IMR-90 (cell line): ENCODE measurements at regions not wholly inside any gene's neighbourhood (a gene's known extent, or its start where the extent isn't known, plus 50 kb on each side); places are given as distances from the start of the nearest gene placed in this dataset.

Source experiments
- ATAC-seq: fragments of 200-7000 bp; cut with Tn5 transposase; 2 replicates; pipeline ENCODE4 v1.9.1; 2020; ENCODE audit warnings: low read depth, mild to moderate bottlenecking, moderate library complexity
- BruUV-seq: library from RNA; stranded (reverse); fragments of 400-500 nt; replicated peaks from 2 replicates; lab custom pipeline; 2021; lab: Mats Ljungman, UMichigan
- CTCF ChIA-PET: fragments of 300-600 bp; formaldehyde crosslinking; extraction: SDS; loops from one replicate; lab custom pipeline; 2021; ENCODE audit warnings: antibody characterized with exemption; lab: Yijun Ruan, JAX
- POLR2A ChIA-PET: fragments of 300-600 bp; sonication (Branson Sonifier 250); formaldehyde crosslinking; loops from one replicate; lab custom pipeline; 2022; ENCODE audit warnings: antibody characterized with exemption; ENCODE audit not compliant: unreplicated experiment; lab: Charles Lee
- DNase-seq: peaks from one replicate; pipeline ENCODE4 v3.0.0; 2013
- H2AFZ ChIP-seq: replicated peaks from 2 replicates; pipeline ENCODE3; 2013; ENCODE audit warnings: low read length, mild to moderate bottlenecking; ENCODE audit not compliant: poor library complexity
- H2AK5ac ChIP-seq: 2 replicates; pipeline ENCODE4 v1.6.1; 2013; ENCODE audit warnings: low read depth, low read length, inconsistent platforms
- H2AK9ac ChIP-seq: replicated peaks from 2 replicates; pipeline ENCODE3; 2013; ENCODE audit warnings: mild to moderate bottlenecking, low read depth, low read length, moderate library complexity; ENCODE audit not compliant: poor library complexity
- H2BK120ac ChIP-seq: 2 replicates; pipeline ENCODE4 v1.6.1; 2013; ENCODE audit warnings: low read depth, low read length, inconsistent platforms
- H2BK15ac ChIP-seq: 3 replicates; pipeline ENCODE4 v1.6.1; 2013; ENCODE audit warnings: low read depth, low read length, inconsistent platforms
- H2BK20ac ChIP-seq: 2 replicates; pipeline ENCODE4 v1.6.1; 2013; ENCODE audit warnings: low read depth, mild to moderate bottlenecking, inconsistent platforms, low read length, moderate library complexity
- H2BK5ac ChIP-seq: 2 replicates; pipeline ENCODE4 v1.6.1; 2013; ENCODE audit warnings: mild to moderate bottlenecking, low read depth, low read length, inconsistent platforms; ENCODE audit not compliant: poor library complexity, severe bottlenecking
- H3K14ac ChIP-seq: replicated peaks from 2 replicates; pipeline ENCODE4 v1.6.1; 2013; ENCODE audit warnings: low read depth, low read length, inconsistent platforms
- H3K18ac ChIP-seq: 2 replicates; pipeline ENCODE4 v1.6.1; 2013; ENCODE audit warnings: low read depth, low read length, control low read depth
- H3K23ac ChIP-seq: 2 replicates; pipeline ENCODE4 v1.6.1; 2013; ENCODE audit warnings: low read depth, low read length, inconsistent platforms
- H3K27ac ChIP-seq: 2 replicates; pipeline ENCODE4 v1.5.1; 2013; ENCODE audit warnings: mild to moderate bottlenecking, control low read depth, low read length; ENCODE audit not compliant: insufficient read depth
- H3K27me3 ChIP-seq: 2 replicates; pipeline ENCODE4 v1.6.1; 2013; ENCODE audit warnings: low read length; ENCODE audit not compliant: control insufficient read depth, insufficient read depth
- H3K36me3 ChIP-seq: 2 replicates; pipeline ENCODE4 v1.6.1; 2013; ENCODE audit warnings: low read length, mixed read lengths; ENCODE audit not compliant: control insufficient read depth, insufficient read depth
- H3K4ac ChIP-seq: 2 replicates; pipeline ENCODE4 v1.6.1; 2013; ENCODE audit warnings: low read depth, low read length, inconsistent platforms
- H3K4me1 ChIP-seq: 2 replicates; pipeline ENCODE4 v1.6.1; 2013; ENCODE audit warnings: low read length, mixed read lengths; ENCODE audit not compliant: control insufficient read depth, insufficient read depth
- H3K4me2 ChIP-seq: 2 replicates; pipeline ENCODE4 v1.6.1; 2013; ENCODE audit warnings: low read depth, mild to moderate bottlenecking, control low read depth, low read length, moderate library complexity
- H3K4me3 ChIP-seq: 2 replicates; pipeline ENCODE4 v1.5.1; 2013; ENCODE audit warnings: low read depth, mild to moderate bottlenecking, control low read depth, low read length, moderate library complexity; ENCODE audit not compliant: insufficient read depth
- H3K56ac ChIP-seq: 2 replicates; pipeline ENCODE4 v1.6.1; 2013; ENCODE audit warnings: low read length, inconsistent platforms; ENCODE audit not compliant: insufficient read depth; ENCODE audit errors: extremely low read depth
- H3K79me1 ChIP-seq, 2 experiments: 2 replicates each; pipeline ENCODE4 v1.6.1; 2013; ENCODE audit warnings: low read length in 2 of 2, inconsistent platforms in 1 of 2, low read depth in 1 of 2
- H3K9ac ChIP-seq: 2 replicates; pipeline ENCODE4 v1.6.1; 2013; ENCODE audit warnings: low read depth, low read length, control low read depth
- H3K9me1 ChIP-seq: 2 replicates; pipeline ENCODE4 v1.6.1; 2013; ENCODE audit warnings: low read length, inconsistent platforms; ENCODE audit not compliant: insufficient read depth
- H3K9me3 ChIP-seq: 2 replicates; pipeline ENCODE4 v1.6.1; 2013; ENCODE audit warnings: low read length; ENCODE audit not compliant: control insufficient read depth, insufficient read depth
- H4K20me1 ChIP-seq: 2 replicates; pipeline ENCODE4 v1.6.1; 2013; ENCODE audit warnings: low read length, inconsistent platforms; ENCODE audit not compliant: insufficient read depth
- H4K5ac ChIP-seq: 2 replicates; pipeline ENCODE4 v1.6.1; 2013; ENCODE audit warnings: mild to moderate bottlenecking, low read depth, low read length, control low read depth
- H4K8ac ChIP-seq, 2 experiments: 2 replicates each; pipeline ENCODE4 v1.6.1; 2013; ENCODE audit warnings: low read depth in 2 of 2, low read length in 2 of 2, control low read depth in 1 of 2, inconsistent platforms in 1 of 2
- H4K91ac ChIP-seq: 2 replicates; pipeline ENCODE4 v1.6.1; 2013; ENCODE audit warnings: low read depth, low read length, inconsistent platforms; ENCODE audit not compliant: insufficient read depth
- BHLHE40 ChIP-seq: fragments of 150-350 bp; IDR thresholded peaks from 2 replicates; pipeline ENCODE4 v1.6.1; 2016; ENCODE audit warnings: mild to moderate bottlenecking, low read depth, low read length
- CHD1 ChIP-seq: IDR thresholded peaks from 2 replicates; pipeline ENCODE4 v1.6.1; 2012; ENCODE audit warnings: low read depth, low read length, improper control_type of control experiment
- CTCF ChIP-seq: conservative IDR thresholded peaks from 2 replicates; pipeline ENCODE4 v1.5.1; 2012; ENCODE audit warnings: mild to moderate bottlenecking, low read depth, low read length, improper control_type of control experiment
- ELK1 ChIP-seq: fragments of 150-350 bp; IDR thresholded peaks from 2 replicates; pipeline ENCODE4 v1.6.1; 2016; ENCODE audit warnings: low read depth, mild to moderate bottlenecking, low read length, moderate library complexity, borderline replicate concordance
- MAFK ChIP-seq: IDR thresholded peaks from 2 replicates; pipeline ENCODE4 v1.6.1; 2012; ENCODE audit warnings: low read depth, low read length, improper control_type of control experiment
- NFE2L2 ChIP-seq: fragments of 150-350 bp; IDR thresholded peaks from 2 replicates; pipeline ENCODE4 v1.6.1; 2016; ENCODE audit warnings: low read depth, mild to moderate bottlenecking, low read length
- POLR2A ChIP-seq: IDR thresholded peaks from 2 replicates; pipeline ENCODE4 v1.6.1; 2012; ENCODE audit warnings: mild to moderate bottlenecking, low read depth, low read length
- RAD21 ChIP-seq: IDR thresholded peaks from 2 replicates; pipeline ENCODE4 v1.6.1; 2012; ENCODE audit warnings: low read length, improper control_type of control experiment
- RCOR1 ChIP-seq: IDR thresholded peaks from 2 replicates; pipeline ENCODE4 v1.6.1; 2012; ENCODE audit warnings: mild to moderate bottlenecking, low read length, improper control_type of control experiment; ENCODE audit not compliant: insufficient replicate concordance
- RFX5 ChIP-seq: IDR thresholded peaks from 2 replicates; pipeline ENCODE4 v1.8.0; 2012; ENCODE audit warnings: low read depth, mild to moderate bottlenecking, low read length, moderate library complexity
- SMC3 ChIP-seq: fragments of 150-350 bp; IDR thresholded peaks from 2 replicates; pipeline ENCODE4 v1.6.1; 2016; ENCODE audit warnings: low read depth, mild to moderate bottlenecking, antibody characterized with exemption, low read length, moderate library complexity
- USF2 ChIP-seq: fragments of 150-350 bp; IDR thresholded peaks from 2 replicates; pipeline ENCODE4 v1.6.1; 2017; ENCODE audit warnings: mild to moderate bottlenecking, antibody characterized with exemption, low read length, low read depth
- dilution Hi-C: fragments of 300-500 bp; cut with HindIII; formaldehyde crosslinking; loops from one replicate; pipeline ENCODE4 v1.14.3; 2018; ENCODE audit warnings: low sequenced_read_pairs; ENCODE audit not compliant: unreplicated experiment
- in situ Hi-C: fragments of 300-500 bp; cut with MboI; formaldehyde crosslinking; loops from 3 replicates; pipeline ENCODE4 v1.14.3; 2019; ENCODE audit warnings: low sequenced_read_pairs, inconsistent platforms, mixed read lengths
- intact Hi-C: fragments of 100-400 bp; cut with micrococcal nuclease; formaldehyde crosslinking; loops from 2 replicates; pipeline ENCODE4 v1.10.0; 2022

- no peaks in the 10 kb centered on the region for H3K79me1 ChIP-seq
- CTCF ChIA-PET = no interaction called here
- H2BK5ac ChIP-seq = no peak overlapping the region
- no peak overlapping the region for H4K5ac ChIP-seq
- H4K20me1 ChIP-seq = no peaks in the 10 kb centered on the region
- no peak for TF ChIP-seq RCOR1
- TF ChIP-seq RFX5 = no peak
- TF ChIP-seq USF2 = no peak
- no peak for TF ChIP-seq CTCF
- TF ChIP-seq MAFK = no peak
- no peak for TF ChIP-seq BHLHE40
- TF ChIP-seq RAD21 = no peak
- no peak for TF ChIP-seq SMC3
- TF ChIP-seq CHD1 = no peak
- no peak for TF ChIP-seq ELK1
- no peak for TF ChIP-seq POLR2A
- no peak for TF ChIP-seq NFE2L2
- H3K56ac ChIP-seq = no peak overlapping the region
- no peak overlapping the region for H3K9ac ChIP-seq
- intact Hi-C loops (no loop called here), dilution Hi-C loops (no loop called here), in situ Hi-C loops (no loop called here)
- no peak overlapping the region for H2AK5ac ChIP-seq
- no peak overlapping the region for H2AK9ac ChIP-seq
- H3K4me1 ChIP-seq = peaks cover 2% of the 10 kb centered on the region; the same call in 1 of the 2 replicates
- no peak overlapping the region for H2BK120ac ChIP-seq
- no peak overlapping the region for H4K91ac ChIP-seq
- POLR2A ChIA-PET = no interaction called here
- no peak overlapping the region for H3K14ac ChIP-seq
- no peak overlapping the region for H2AFZ ChIP-seq
- no peak overlapping the region for H2BK20ac ChIP-seq
- no peak overlapping the region for H3K23ac ChIP-seq
- no peak overlapping the region for H4K8ac ChIP-seq
- no peak overlapping the region for H3K4me2 ChIP-seq
- H2BK15ac ChIP-seq = no peak overlapping the region
- peaks cover 3% of the 10 kb centered on the region; the same call in 1 of the 2 replicates for H3K9me1 ChIP-seq
- no TSS peak for BruUV-seq
- H3K27me3 ChIP-seq = no peaks in the 10 kb centered on the region; the same call in 1 of the 2 replicates
- no peak overlapping the region for H3K27ac ChIP-seq
- no peaks in the 10 kb centered on the region for H3K9me3 ChIP-seq
- H3K18ac ChIP-seq = no peak overlapping the region
- ATAC-seq = no peak
- H3K4ac ChIP-seq = no peak overlapping the region
- no peaks in the 10 kb centered on the region for H3K36me3 ChIP-seq
- DNase-seq = no peak
- no peak overlapping the region for H3K4me3 ChIP-seq
Measured at GRCh38 chr13:77829963-77830362, 88.7 kb downstream of the EDNRB start.
